ENCODE measurements at regions not wholly inside any gene's neighbourhood (a gene's known extent, or its start where the extent isn't known, plus 50 kb on each side); places are given as distances from the start of the nearest gene placed in this dataset.

DNA sequence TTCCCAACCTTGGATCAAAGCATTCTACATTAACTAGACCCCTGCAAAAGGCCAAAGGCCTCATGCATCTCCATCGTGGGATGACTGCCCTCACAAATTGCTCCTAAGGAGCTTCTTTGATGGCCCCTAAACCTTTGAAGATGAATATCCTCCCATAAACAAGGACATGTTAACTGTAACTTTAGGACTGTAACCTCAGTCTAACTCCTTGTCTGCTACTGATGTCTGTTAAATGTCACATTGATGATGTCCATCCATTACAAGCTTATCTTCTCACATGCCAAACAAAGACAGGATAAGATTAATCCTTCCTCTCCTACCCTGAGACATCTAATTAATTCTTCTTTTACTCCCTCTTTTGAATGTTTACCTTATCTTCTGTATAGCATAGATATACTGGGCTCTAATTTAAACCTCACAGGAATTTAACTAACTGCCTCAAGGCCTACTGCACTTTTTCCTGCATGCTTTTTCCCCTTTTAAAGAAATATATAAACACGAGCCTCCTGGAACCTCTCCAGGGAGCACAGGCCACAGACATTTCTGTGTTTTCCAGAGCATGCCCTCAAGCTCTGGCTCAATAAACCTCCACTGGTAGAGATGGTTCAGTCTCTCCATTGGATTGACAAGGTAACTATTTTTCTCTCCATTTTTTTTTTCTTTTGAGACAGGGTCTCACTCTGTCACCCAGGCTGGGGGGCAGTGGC is 90.6 kb upstream of the SLC25A48 start:
- Mint-ChIP-seq H3K4me3 (no peak overlapping the region), H3K27ac (no peak overlapping the region), H3K4me1 (no peaks in the 10 kb centered on the region), H3K9me3 (peaks cover 33% of the 10 kb centered on the region), H3K27me3 (ENCODE audit: insufficient read depth, low read depth, poor library complexity) (peaks cover under 1% of the 10 kb centered on the region), H3K36me3 (ENCODE audit: low read depth) (peaks cover 18% of the 10 kb centered on the region)
- TF ChIP-seq EZH2phosphoT487 (IDR thresholded peaks at IDR 0.05; ENCODE audit: unreplicated experiment): no peak
- TF ChIP-seq POLR2AphosphoS5 (IDR thresholded peaks at IDR 0.05; ENCODE audit: low read depth): no peak
- TF ChIP-seq ZNF331 (CRISPR knock-in tag; IDR thresholded peaks at IDR 0.05; ENCODE audit: low read depth): no peak
- TF ChIP-seq, protein P1, sequence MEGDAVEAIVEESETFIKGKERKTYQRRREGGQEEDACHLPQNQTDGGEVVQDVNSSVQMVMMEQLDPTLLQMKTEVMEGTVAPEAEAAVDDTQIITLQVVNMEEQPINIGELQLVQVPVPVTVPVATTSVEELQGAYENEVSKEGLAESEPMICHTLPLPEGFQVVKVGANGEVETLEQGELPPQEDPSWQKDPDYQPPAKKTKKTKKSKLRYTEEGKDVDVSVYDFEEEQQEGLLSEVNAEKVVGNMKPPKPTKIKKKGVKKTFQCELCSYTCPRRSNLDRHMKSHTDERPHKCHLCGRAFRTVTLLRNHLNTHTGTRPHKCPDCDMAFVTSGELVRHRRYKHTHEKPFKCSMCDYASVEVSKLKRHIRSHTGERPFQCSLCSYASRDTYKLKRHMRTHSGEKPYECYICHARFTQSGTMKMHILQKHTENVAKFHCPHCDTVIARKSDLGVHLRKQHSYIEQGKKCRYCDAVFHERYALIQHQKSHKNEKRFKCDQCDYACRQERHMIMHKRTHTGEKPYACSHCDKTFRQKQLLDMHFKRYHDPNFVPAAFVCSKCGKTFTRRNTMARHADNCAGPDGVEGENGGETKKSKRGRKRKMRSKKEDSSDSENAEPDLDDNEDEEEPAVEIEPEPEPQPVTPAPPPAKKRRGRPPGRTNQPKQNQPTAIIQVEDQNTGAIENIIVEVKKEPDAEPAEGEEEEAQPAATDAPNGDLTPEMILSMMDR (conservative IDR thresholded peaks at IDR 0.05; ENCODE audit: low read depth in 2 of 2): no peak
- no peak for TF ChIP-seq CREB1 (CRISPR knock-in tag; IDR thresholded peaks at IDR 0.05; ENCODE audit: low read depth)
- no peak for TF ChIP-seq NANOG (IDR thresholded peaks at IDR 0.05; ENCODE audit: borderline replicate concordance)
- TF ChIP-seq EZH2 (IDR thresholded peaks at IDR 0.05; ENCODE audit: low read depth, unreplicated experiment): no peak
- no peak for TF ChIP-seq JUNB (IDR thresholded peaks at IDR 0.05; ENCODE audit: unreplicated experiment)
- TF ChIP-seq, protein P2, sequence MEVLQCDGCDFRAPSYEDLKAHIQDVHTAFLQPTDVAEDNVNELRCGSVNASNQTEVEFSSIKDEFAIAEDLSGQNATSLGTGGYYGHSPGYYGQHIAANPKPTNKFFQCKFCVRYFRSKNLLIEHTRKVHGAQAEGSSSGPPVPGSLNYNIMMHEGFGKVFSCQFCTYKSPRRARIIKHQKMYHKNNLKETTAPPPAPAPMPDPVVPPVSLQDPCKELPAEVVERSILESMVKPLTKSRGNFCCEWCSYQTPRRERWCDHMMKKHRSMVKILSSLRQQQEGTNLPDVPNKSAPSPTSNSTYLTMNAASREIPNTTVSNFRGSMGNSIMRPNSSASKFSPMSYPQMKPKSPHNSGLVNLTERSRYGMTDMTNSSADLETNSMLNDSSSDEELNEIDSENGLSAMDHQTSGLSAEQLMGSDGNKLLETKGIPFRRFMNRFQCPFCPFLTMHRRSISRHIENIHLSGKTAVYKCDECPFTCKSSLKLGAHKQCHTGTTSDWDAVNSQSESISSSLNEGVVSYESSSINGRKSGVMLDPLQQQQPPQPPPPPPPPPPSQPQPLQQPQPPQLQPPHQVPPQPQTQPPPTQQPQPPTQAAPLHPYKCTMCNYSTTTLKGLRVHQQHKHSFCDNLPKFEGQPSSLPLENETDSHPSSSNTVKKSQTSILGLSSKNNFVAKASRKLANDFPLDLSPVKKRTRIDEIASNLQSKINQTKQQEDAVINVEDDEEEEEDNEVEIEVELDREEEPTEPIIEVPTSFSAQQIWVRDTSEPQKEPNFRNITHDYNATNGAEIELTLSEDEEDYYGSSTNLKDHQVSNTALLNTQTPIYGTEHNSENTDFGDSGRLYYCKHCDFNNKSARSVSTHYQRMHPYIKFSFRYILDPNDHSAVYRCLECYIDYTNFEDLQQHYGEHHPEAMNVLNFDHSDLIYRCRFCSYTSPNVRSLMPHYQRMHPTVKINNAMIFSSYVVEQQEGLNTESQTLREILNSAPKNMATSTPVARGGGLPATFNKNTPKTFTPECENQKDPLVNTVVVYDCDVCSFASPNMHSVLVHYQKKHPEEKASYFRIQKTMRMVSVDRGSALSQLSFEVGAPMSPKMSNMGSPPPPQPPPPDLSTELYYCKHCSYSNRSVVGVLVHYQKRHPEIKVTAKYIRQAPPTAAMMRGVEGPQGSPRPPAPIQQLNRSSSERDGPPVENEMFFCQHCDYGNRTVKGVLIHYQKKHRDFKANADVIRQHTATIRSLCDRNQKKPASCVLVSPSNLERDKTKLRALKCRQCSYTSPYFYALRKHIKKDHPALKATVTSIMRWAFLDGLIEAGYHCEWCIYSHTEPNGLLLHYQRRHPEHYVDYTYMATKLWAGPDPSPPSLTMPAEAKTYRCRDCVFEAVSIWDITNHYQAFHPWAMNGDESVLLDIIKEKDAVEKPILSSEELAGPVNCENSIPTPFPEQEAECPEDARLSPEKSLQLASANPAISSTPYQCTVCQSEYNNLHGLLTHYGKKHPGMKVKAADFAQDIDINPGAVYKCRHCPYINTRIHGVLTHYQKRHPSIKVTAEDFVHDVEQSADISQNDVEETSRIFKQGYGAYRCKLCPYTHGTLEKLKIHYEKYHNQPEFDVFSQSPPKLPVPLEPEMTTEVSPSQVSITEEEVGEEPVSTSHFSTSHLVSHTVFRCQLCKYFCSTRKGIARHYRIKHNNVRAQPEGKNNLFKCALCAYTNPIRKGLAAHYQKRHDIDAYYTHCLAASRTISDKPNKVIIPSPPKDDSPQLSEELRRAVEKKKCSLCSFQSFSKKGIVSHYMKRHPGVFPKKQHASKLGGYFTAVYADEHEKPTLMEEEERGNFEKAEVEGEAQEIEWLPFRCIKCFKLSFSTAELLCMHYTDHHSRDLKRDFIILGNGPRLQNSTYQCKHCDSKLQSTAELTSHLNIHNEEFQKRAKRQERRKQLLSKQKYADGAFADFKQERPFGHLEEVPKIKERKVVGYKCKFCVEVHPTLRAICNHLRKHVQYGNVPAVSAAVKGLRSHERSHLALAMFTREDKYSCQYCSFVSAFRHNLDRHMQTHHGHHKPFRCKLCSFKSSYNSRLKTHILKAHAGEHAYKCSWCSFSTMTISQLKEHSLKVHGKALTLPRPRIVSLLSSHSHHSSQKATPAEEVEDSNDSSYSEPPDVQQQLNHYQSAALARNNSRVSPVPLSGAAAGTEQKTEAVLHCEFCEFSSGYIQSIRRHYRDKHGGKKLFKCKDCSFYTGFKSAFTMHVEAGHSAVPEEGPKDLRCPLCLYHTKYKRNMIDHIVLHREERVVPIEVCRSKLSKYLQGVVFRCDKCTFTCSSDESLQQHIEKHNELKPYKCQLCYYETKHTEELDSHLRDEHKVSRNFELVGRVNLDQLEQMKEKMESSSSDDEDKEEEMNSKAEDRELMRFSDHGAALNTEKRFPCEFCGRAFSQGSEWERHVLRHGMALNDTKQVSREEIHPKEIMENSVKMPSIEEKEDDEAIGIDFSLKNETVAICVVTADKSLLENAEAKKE (CRISPR knock-in tag; IDR thresholded peaks at IDR 0.05): no peak
- TF ChIP-seq ZNF114 (CRISPR knock-in tag; IDR thresholded peaks at IDR 0.05): no peak
- H3K27ac ChIP-seq (ENCODE audit: low read depth): no peak overlapping the region
- no peak for ATAC-seq
- no peak overlapping the region for H2AFZ ChIP-seq
- H3K9me2 ChIP-seq (ENCODE audit: insufficient read depth): no peaks in the 10 kb centered on the region
- H3K4me1 ChIP-seq (ENCODE audit: insufficient read depth): no peaks in the 10 kb centered on the region
- no peaks in the 10 kb centered on the region for H3F3A ChIP-seq (replicated peaks; ENCODE audit: low read depth)
- no peaks in the 10 kb centered on the region for H3K36me3 ChIP-seq (ENCODE audit: insufficient read depth)
- no peaks in the 10 kb centered on the region for H3K27me3 ChIP-seq (ENCODE audit: insufficient read depth)
- no peak overlapping the region for H3K4me3 ChIP-seq
- no peak overlapping the region for H3K4me2 ChIP-seq
- no peaks in the 10 kb centered on the region for H3K79me2 ChIP-seq (replicated peaks; ENCODE audit: insufficient read depth)
- no peaks in the 10 kb centered on the region for H4K20me1 ChIP-seq (replicated peaks; ENCODE audit: insufficient read depth)
- no peak for DNase-seq (ENCODE audit: low spot score)
